Trophoblast cell (in vitro differentiated cells and primary cell): ENCODE measurements at regions not wholly inside any gene's neighbourhood (a gene's known extent, or its start where the extent isn't known, plus 50 kb on each side); places are given as distances from the start of the nearest gene placed in this dataset.
A peak's percentile ranks its signal among the peaks of the same experiment; 100 is the strongest.

Source experiments
- DNase-seq, 2 donors: peaks; one replicate each; pipeline ENCODE4 v3.0.0-alpha.2; 2016
- H2AFZ ChIP-seq: 2 replicates; pipeline ENCODE4 v1.6.1; 2013; ENCODE audit warnings: low read length, moderate library complexity, mild to moderate bottlenecking; ENCODE audit not compliant: insufficient read depth, poor library complexity
- H2AK5ac ChIP-seq: 2 replicates; pipeline ENCODE4 v1.6.1; 2013; ENCODE audit warnings: mild to moderate bottlenecking, low read length
- H2BK120ac ChIP-seq: 2 replicates; pipeline ENCODE4 v1.6.1; 2013; ENCODE audit warnings: low read length, mild to moderate bottlenecking, moderate library complexity; ENCODE audit not compliant: insufficient read depth, poor library complexity
- H2BK12ac ChIP-seq: 2 replicates; pipeline ENCODE4 v1.6.1; 2013; ENCODE audit warnings: mild to moderate bottlenecking, low read length, moderate library complexity
- H2BK5ac ChIP-seq: 2 replicates; pipeline ENCODE4 v1.6.1; 2013; ENCODE audit warnings: low read length, low read depth, moderate library complexity, mild to moderate bottlenecking; ENCODE audit not compliant: poor library complexity
- H3K14ac ChIP-seq: 2 replicates; pipeline ENCODE4 v1.6.1; 2013; ENCODE audit warnings: mild to moderate bottlenecking, low read length
- H3K18ac ChIP-seq: 2 replicates; pipeline ENCODE4 v1.6.1; 2013; ENCODE audit warnings: mild to moderate bottlenecking, low read length
- H3K23ac ChIP-seq: 2 replicates; pipeline ENCODE4 v1.6.1; 2013; ENCODE audit warnings: low read length
- H3K27ac ChIP-seq: 2 replicates; pipeline ENCODE4 v1.5.1; 2013; ENCODE audit warnings: low read depth, mild to moderate bottlenecking, inconsistent platforms, low read length, moderate library complexity
- H3K27me3 ChIP-seq: 2 replicates; pipeline ENCODE4 v1.6.1; 2013; ENCODE audit warnings: inconsistent platforms, mild to moderate bottlenecking, low read length, moderate library complexity; ENCODE audit not compliant: insufficient read depth
- H3K36me3 ChIP-seq, 2 experiments: 1 replicate in 1 of 2; 2 replicates in 1 of 2; pipeline ENCODE4 v1.6.1; 2013; ENCODE audit warnings: low read length in 2 of 2, mild to moderate bottlenecking in 2 of 2, moderate library complexity in 1 of 2; ENCODE audit not compliant: insufficient read depth in 2 of 2, control insufficient read depth in 1 of 2
- H3K4ac ChIP-seq: 2 replicates; pipeline ENCODE4 v1.6.1; 2013; ENCODE audit warnings: low read depth, mild to moderate bottlenecking, low read length, moderate library complexity
- H3K4me1 ChIP-seq, 2 experiments: 1 replicate in 1 of 2; 2 replicates in 1 of 2; pipeline ENCODE4 v1.6.1; 2013; ENCODE audit warnings: low read length in 2 of 2, mild to moderate bottlenecking in 2 of 2, moderate library complexity in 1 of 2; ENCODE audit not compliant: insufficient read depth in 2 of 2, control insufficient read depth in 1 of 2
- H3K4me2 ChIP-seq: 2 replicates; pipeline ENCODE4 v1.6.1; 2013; ENCODE audit warnings: inconsistent platforms, mild to moderate bottlenecking, low read length, moderate library complexity
- H3K4me3 ChIP-seq: 2 replicates; pipeline ENCODE4 v1.5.1; 2013; ENCODE audit warnings: mild to moderate bottlenecking, low read depth, low read length, inconsistent platforms
- H3K79me1 ChIP-seq: one replicate; pipeline ENCODE4 v1.6.1; 2013; ENCODE audit warnings: low read length
- H3K79me2 ChIP-seq: 2 replicates; pipeline ENCODE4 v1.6.1; 2013; ENCODE audit warnings: low read length, mild to moderate bottlenecking; ENCODE audit not compliant: control insufficient read depth, insufficient read depth, poor library complexity
- H3K9ac ChIP-seq: 2 replicates; pipeline ENCODE4 v1.6.1; 2013; ENCODE audit warnings: mild to moderate bottlenecking, low read length
- H3K9me3 ChIP-seq: 2 replicates; pipeline ENCODE4 v1.6.1; 2013; ENCODE audit warnings: low read depth, mild to moderate bottlenecking, control low read depth, inconsistent platforms, low read length; ENCODE audit not compliant: insufficient read depth
- H4K12ac ChIP-seq: 2 replicates; pipeline ENCODE4 v1.6.1; 2013; ENCODE audit warnings: low read depth, mild to moderate bottlenecking, low read length, moderate library complexity
- H4K8ac ChIP-seq: 2 replicates; pipeline ENCODE4 v1.6.1; 2013; ENCODE audit warnings: low read depth, mild to moderate bottlenecking, low read length, moderate library complexity
- H4K91ac ChIP-seq: one replicate; pipeline ENCODE4 v1.6.1; 2013; ENCODE audit warnings: low read depth, mild to moderate bottlenecking, low read length, moderate library complexity
- WGBS: extraction: QIAGEN DNeasy Blood & Tissue Kit; methylation state at CpG from one replicate; pipeline ENCODE4 v1.1.7; 2013; ENCODE audit warnings: missing lambda C conversion rate; ENCODE audit not compliant: insufficient read length, insufficient coverage; ENCODE audit errors: extremely low coverage; 5-methylcytosine and 5-hydroxymethylcytosine counted together

- H4K12ac ChIP-seq: no peak overlapping the region
- no peak overlapping the region for H3K18ac ChIP-seq
- no peaks in the 10 kb centered on the region for H3K79me2 ChIP-seq
- no peak overlapping the region for H4K91ac ChIP-seq
- H3K9ac ChIP-seq: no peak overlapping the region
- no peak overlapping the region for H2BK5ac ChIP-seq
- no peak overlapping the region for H3K14ac ChIP-seq
- H3K36me3 ChIP-seq: no peaks in the 10 kb centered on the region
- H4K8ac ChIP-seq: no peak overlapping the region
- H3K4me2 ChIP-seq: no peak overlapping the region
- no peak overlapping the region for H2AK5ac ChIP-seq
- H3K9me3 ChIP-seq: no peaks in the 10 kb centered on the region
- no peak overlapping the region for H3K4me3 ChIP-seq
- no peaks in the 10 kb centered on the region for H3K79me1 ChIP-seq
- peak; percentile 3 to 29 for DNase-seq
- H3K27ac ChIP-seq: no peak overlapping the region
- no peak overlapping the region for H2BK120ac ChIP-seq
- no peaks in the 10 kb centered on the region for H3K27me3 ChIP-seq
- peak overlapping the region; percentile 43 for H2AFZ ChIP-seq
- no peak overlapping the region for H3K23ac ChIP-seq
- WGBS: no CpG with 5 or more reads among the region's 12 CpGs
- H2BK12ac ChIP-seq: no peak overlapping the region
- no peak overlapping the region for H3K4ac ChIP-seq
- H3K4me1 ChIP-seq: peaks cover 0 to 2% of the 10 kb centered on the region in 2 experiments
These were observed 302.6 kb downstream of the KIF4B start for GRCh38 chr5:155316070-155316714.

GRCh38 chr5:155332618-155333017, 319.1 kb downstream of the KIF4B start:
- H3K9me3 ChIP-seq: no peaks in the 10 kb centered on the region
- H3K36me3 ChIP-seq: no peaks in the 10 kb centered on the region
- H2AK5ac ChIP-seq: no peak overlapping the region
- H2AFZ ChIP-seq: no peak overlapping the region
- no peak overlapping the region for H3K23ac ChIP-seq
- H3K9ac ChIP-seq: no peak overlapping the region
- H2BK120ac ChIP-seq: no peak overlapping the region
- no peak overlapping the region for H3K27ac ChIP-seq
- no peaks in the 10 kb centered on the region for H3K79me2 ChIP-seq
- no peak overlapping the region for H4K12ac ChIP-seq
- no peak overlapping the region for H3K4me2 ChIP-seq
- no peaks in the 10 kb centered on the region for H3K27me3 ChIP-seq
- H4K91ac ChIP-seq: no peak overlapping the region
- H4K8ac ChIP-seq: no peak overlapping the region
- H3K18ac ChIP-seq: no peak overlapping the region
- no peak for DNase-seq
- no peak overlapping the region for H3K4ac ChIP-seq
- H2BK12ac ChIP-seq: no peak overlapping the region
- H2BK5ac ChIP-seq: no peak overlapping the region
- no peaks in the 10 kb centered on the region for H3K79me1 ChIP-seq
- H3K4me3 ChIP-seq: no peak overlapping the region
- no peaks in the 10 kb centered on the region for H3K4me1 ChIP-seq
- H3K14ac ChIP-seq: no peak overlapping the region
- no CpG with 5 or more reads among the region's 5 CpGs for WGBS

GRCh38 chr5:155342956-155343355, 329.4 kb downstream of the KIF4B start:
- H3K23ac ChIP-seq: no peak overlapping the region
- H3K14ac ChIP-seq: no peak overlapping the region
- no peaks in the 10 kb centered on the region for H3K79me2 ChIP-seq
- H2AK5ac ChIP-seq: no peak overlapping the region
- no peak overlapping the region for H4K12ac ChIP-seq
- no peaks in the 10 kb centered on the region for H3K79me1 ChIP-seq
- no peaks in the 10 kb centered on the region for H3K36me3 ChIP-seq
- H2AFZ ChIP-seq: no peak overlapping the region
- no peaks in the 10 kb centered on the region for H3K9me3 ChIP-seq
- H3K18ac ChIP-seq: no peak overlapping the region
- no peak for DNase-seq
- H3K4me1 ChIP-seq: no peaks in the 10 kb centered on the region
- no peak overlapping the region for H3K27ac ChIP-seq
- no peak overlapping the region for H2BK5ac ChIP-seq
- no peak overlapping the region for H2BK120ac ChIP-seq
- H2BK12ac ChIP-seq: no peak overlapping the region
- H3K9ac ChIP-seq: no peak overlapping the region
- H3K4me3 ChIP-seq: no peak overlapping the region
- no peak overlapping the region for H4K91ac ChIP-seq
- H4K8ac ChIP-seq: no peak overlapping the region
- no CpG with 5 or more reads among the region's 2 CpGs for WGBS
- H3K27me3 ChIP-seq: no peaks in the 10 kb centered on the region
- H3K4ac ChIP-seq: no peak overlapping the region
- no peak overlapping the region for H3K4me2 ChIP-seq

- Histone ChIP-seq H2AFZ (no peak overlapping the region), H3K27me3 (no peaks in the 10 kb centered on the region), H3K14ac (no peak overlapping the region), H3K4ac (no peak overlapping the region), H3K27ac (no peak overlapping the region), H3K9ac (no peak overlapping the region), H3K18ac (no peak overlapping the region), H2BK120ac (no peak overlapping the region), H2AK5ac (no peak overlapping the region), H3K9me3 (no peaks in the 10 kb centered on the region), H3K23ac (no peak overlapping the region), H3K79me2 (no peaks in the 10 kb centered on the region), H3K4me1 (no peaks in the 10 kb centered on the region), H4K91ac (no peak overlapping the region), H3K79me1 (no peaks in the 10 kb centered on the region), H2BK12ac (no peak overlapping the region), H3K4me2 (no peak overlapping the region), H3K36me3 (no peaks in the 10 kb centered on the region), H4K12ac (no peak overlapping the region), H3K4me3 (no peak overlapping the region), H2BK5ac (no peak overlapping the region), H4K8ac (no peak overlapping the region)
- no peak for DNase-seq
- no CpG with 5 or more reads among the region's 1 CpG for WGBS
These were observed 329.9 kb downstream of the KIF4B start for GRCh38 chr5:155343468-155343867.
